ENCODE measurements at regions not wholly inside any gene's neighbourhood (a gene's known extent, or its start where the extent isn't known, plus 50 kb on each side); places are given as distances from the start of the nearest gene placed in this dataset.

DNA sequence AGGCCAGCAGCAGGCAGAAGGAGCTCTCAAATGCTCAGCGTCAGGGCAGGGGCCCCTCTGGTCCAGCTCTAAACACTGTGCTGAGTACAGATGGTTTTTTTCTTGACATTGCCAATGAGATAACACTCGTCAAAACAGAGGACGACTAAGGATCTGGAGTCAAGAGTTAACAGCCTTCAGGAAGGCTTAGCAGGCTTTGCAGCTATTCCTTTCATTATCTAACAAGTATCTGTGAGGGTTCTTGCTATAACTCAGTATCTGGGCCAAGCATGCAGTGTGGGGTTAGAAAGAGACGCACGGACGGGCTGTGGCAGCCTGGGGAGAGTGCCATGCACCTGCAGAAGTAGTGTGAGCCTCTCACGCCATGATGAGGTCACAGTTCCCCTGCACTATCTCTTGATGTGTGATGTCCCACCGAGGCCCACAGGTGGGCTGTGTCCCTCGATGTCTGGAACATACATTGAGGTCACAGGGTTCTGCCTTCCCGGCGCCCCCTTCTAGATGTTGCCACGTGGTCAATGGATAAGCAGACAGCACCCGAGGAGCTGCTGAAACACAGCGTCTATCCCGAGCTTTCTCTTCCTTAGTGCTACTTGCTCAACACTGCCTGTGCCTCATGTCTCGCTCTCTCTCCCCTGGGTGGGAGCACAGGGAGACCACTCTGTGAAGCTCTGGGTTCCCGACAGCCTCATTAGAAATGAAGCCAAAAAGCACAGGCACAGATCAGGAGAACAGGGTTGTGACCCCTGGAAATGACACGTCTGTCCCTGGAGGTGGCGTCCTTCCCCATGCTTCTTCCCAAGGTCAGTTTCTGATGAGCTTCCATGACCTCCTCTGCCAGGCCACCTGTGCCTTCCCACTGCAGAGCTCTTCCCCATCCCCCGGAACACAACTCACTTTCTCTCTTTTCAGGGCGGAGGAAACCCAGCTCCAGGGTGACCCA lies 85.5 kb upstream of the RPS6KA2 start:
- TF ChIP-seq, protein P1, sequence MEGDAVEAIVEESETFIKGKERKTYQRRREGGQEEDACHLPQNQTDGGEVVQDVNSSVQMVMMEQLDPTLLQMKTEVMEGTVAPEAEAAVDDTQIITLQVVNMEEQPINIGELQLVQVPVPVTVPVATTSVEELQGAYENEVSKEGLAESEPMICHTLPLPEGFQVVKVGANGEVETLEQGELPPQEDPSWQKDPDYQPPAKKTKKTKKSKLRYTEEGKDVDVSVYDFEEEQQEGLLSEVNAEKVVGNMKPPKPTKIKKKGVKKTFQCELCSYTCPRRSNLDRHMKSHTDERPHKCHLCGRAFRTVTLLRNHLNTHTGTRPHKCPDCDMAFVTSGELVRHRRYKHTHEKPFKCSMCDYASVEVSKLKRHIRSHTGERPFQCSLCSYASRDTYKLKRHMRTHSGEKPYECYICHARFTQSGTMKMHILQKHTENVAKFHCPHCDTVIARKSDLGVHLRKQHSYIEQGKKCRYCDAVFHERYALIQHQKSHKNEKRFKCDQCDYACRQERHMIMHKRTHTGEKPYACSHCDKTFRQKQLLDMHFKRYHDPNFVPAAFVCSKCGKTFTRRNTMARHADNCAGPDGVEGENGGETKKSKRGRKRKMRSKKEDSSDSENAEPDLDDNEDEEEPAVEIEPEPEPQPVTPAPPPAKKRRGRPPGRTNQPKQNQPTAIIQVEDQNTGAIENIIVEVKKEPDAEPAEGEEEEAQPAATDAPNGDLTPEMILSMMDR (IDR thresholded peaks at IDR 0.05), result no peak
- no peak for TF ChIP-seq POLR2A (IDR thresholded peaks at IDR 0.05)
